Endothelial cell of umbilical vein (primary cell): ENCODE measurements at regions not wholly inside any gene's neighbourhood (a gene's known extent, or its start where the extent isn't known, plus 50 kb on each side); places are given as distances from the start of the nearest gene placed in this dataset.

Experiments
- BruUV-seq: library from RNA; stranded (reverse); fragments of 400-500 nt; replicated peaks from 2 replicates; lab custom pipeline; 2021; lab: Mats Ljungman, UMichigan
- CTCF ChIA-PET: fragments of 300-600, 350-600 bp; sonication (Branson Sonifier 250); formaldehyde crosslinking; loops from one replicate; lab custom pipeline; 2021; ENCODE audit warnings: antibody characterized with exemption, inconsistent platforms; lab: Charles Lee
- POLR2A ChIA-PET: fragments of 300-600, 350-600 bp; sonication (Branson Sonifier 250); formaldehyde crosslinking; loops from one replicate; lab custom pipeline; 2021; ENCODE audit warnings: antibody characterized with exemption, inconsistent platforms; lab: Charles Lee
- DNase-seq: peaks from one replicate; pipeline ENCODE4 v3.0.0-alpha.2; 2011; ENCODE audit warnings: low read depth, low spot score
- FAIRE-seq: peaks from 2 replicates; lab custom pipeline; 2011; peaks lifted over from hg19 to GRCh38; lab: Jason Lieb, UNC
- H2AFZ ChIP-seq: 2 replicates; pipeline ENCODE4 v1.6.0; 2012; ENCODE audit warnings: low read depth, low read length, control low read depth, inconsistent platforms
- H3K27ac ChIP-seq: 2 replicates; pipeline ENCODE4 v1.5.1; 2011; ENCODE audit warnings: low read depth, mild to moderate bottlenecking, control low read depth, low read length, moderate library complexity; ENCODE audit not compliant: insufficient read depth
- H3K27me3 ChIP-seq, 2 experiments: 2 replicates each; pipeline versions ENCODE4 v1.6.0 to v1.6.1; 2011; ENCODE audit warnings: low read length in 2 of 2, mixed read lengths in 1 of 2; ENCODE audit not compliant: control insufficient read depth in 2 of 2, insufficient read depth in 2 of 2
- H3K36me3 ChIP-seq, 2 experiments: 2 replicates in 1 of 2; 3 replicates in 1 of 2; pipeline ENCODE4 v1.5.1; 2011; ENCODE audit warnings: low read length in 2 of 2, mild to moderate bottlenecking in 1 of 2, moderate library complexity in 1 of 2; ENCODE audit not compliant: control insufficient read depth in 2 of 2, insufficient read depth in 2 of 2; ENCODE audit errors: extremely low read depth in 1 of 2
- H3K4me1 ChIP-seq: 3 replicates; pipeline ENCODE4 v1.5.1; 2011; ENCODE audit warnings: mild to moderate bottlenecking, low read length; ENCODE audit not compliant: control insufficient read depth, insufficient read depth; ENCODE audit errors: extremely low read depth
- H3K4me2 ChIP-seq: 2 replicates; pipeline ENCODE4 v1.6.1; 2011; ENCODE audit warnings: low read length, control low read depth, mixed read lengths; ENCODE audit not compliant: insufficient read depth
- H3K4me3 ChIP-seq, 3 experiments: fragments of 200-600 bp in 1 of 3; sonication (generic), shearing (Covaris generic) in 1 of 3; replicated peaks in 1 of 3; 2 replicates each; pipeline ENCODE4 v1.5.1; 2011 to 2016; ENCODE audit warnings: control low read depth in 3 of 3, low read length in 3 of 3, mild to moderate bottlenecking in 2 of 3, inconsistent platforms in 1 of 3, low read depth in 1 of 3, moderate library complexity in 1 of 3; ENCODE audit not compliant: insufficient read depth in 1 of 3
- H3K79me2 ChIP-seq: 2 replicates; pipeline ENCODE4 v1.6.0; 2012; ENCODE audit warnings: low read length, inconsistent platforms; ENCODE audit not compliant: control insufficient read depth, insufficient read depth
- H3K9ac ChIP-seq: replicated peaks from 2 replicates; pipeline ENCODE3; 2011; ENCODE audit warnings: low read length, control low read depth; ENCODE audit not compliant: insufficient read depth; ENCODE audit errors: extremely low read depth
- H3K9me1 ChIP-seq: replicated peaks from 3 replicates; pipeline ENCODE4 v1.6.0; 2011; ENCODE audit warnings: mild to moderate bottlenecking, low read length; ENCODE audit not compliant: control insufficient read depth, insufficient read depth; ENCODE audit errors: extremely low read depth
- H3K9me3 ChIP-seq: replicated peaks from 2 replicates; pipeline ENCODE4 v1.5.1; 2012; ENCODE audit warnings: low read length, inconsistent platforms; ENCODE audit not compliant: control insufficient read depth, insufficient read depth
- H4K20me1 ChIP-seq: replicated peaks from 2 replicates; pipeline ENCODE3; 2011; ENCODE audit warnings: mild to moderate bottlenecking, low read length; ENCODE audit not compliant: control insufficient read depth, insufficient read depth; ENCODE audit errors: extremely low read depth
- EZH2 ChIP-seq: IDR thresholded peaks from 2 replicates; pipeline ENCODE4 v1.6.1; 2012; ENCODE audit warnings: borderline replicate concordance, low read depth, mild to moderate bottlenecking, moderate library complexity, low read length, inconsistent platforms; ENCODE audit not compliant: severe bottlenecking
- FOS ChIP-seq: IDR thresholded peaks from 2 replicates; pipeline ENCODE4 v1.6.1; 2011; ENCODE audit warnings: mild to moderate bottlenecking, low read length, moderate library complexity, borderline replicate concordance; ENCODE audit not compliant: insufficient read depth
- GATA2 ChIP-seq: IDR thresholded peaks from 2 replicates; pipeline ENCODE4 v1.7.0; 2011; ENCODE audit warnings: low read depth, mild to moderate bottlenecking, moderate library complexity, mixed read lengths, low read length; ENCODE audit not compliant: insufficient read length, insufficient read depth
- JUN ChIP-seq: IDR thresholded peaks from 2 replicates; pipeline ENCODE4 v1.6.1; 2011; ENCODE audit warnings: borderline replicate concordance, low read depth; ENCODE audit not compliant: insufficient read length, insufficient read depth
- MYC ChIP-seq: IDR thresholded peaks from one replicate; pipeline ENCODE4 v1.6.1; 2011; ENCODE audit warnings: mild to moderate bottlenecking, low read depth, low read length
- POLR2A ChIP-seq: IDR thresholded peaks from 2 replicates; pipeline ENCODE4 v1.6.1; 2012; ENCODE audit warnings: low read depth, mild to moderate bottlenecking, control low read depth, low read length
- POLR2AphosphoS5 ChIP-seq: IDR thresholded peaks from 2 replicates; pipeline ENCODE4 v1.6.1; 2012; ENCODE audit warnings: low read depth, mild to moderate bottlenecking, control low read depth, low read length, moderate library complexity; ENCODE audit not compliant: insufficient read depth
- dilution Hi-C: fragments of 300-500 bp; cut with MboI; formaldehyde crosslinking; loops from one replicate; pipeline ENCODE4 v1.15.0; 2019; ENCODE audit warnings: low sequenced_read_pairs; ENCODE audit not compliant: extremely low pct_ligation_motif_present
- intact Hi-C: fragments of 100-400 bp; cut with micrococcal nuclease; formaldehyde crosslinking; loops from one replicate; pipeline ENCODE4 v1.10.0; 2022
- TF ChIP-seq, protein P1 (sequence below): IDR thresholded peaks from 2 replicates; pipeline ENCODE4 v1.6.1; 2011; ENCODE audit not compliant: insufficient read depth, insufficient read length
- TF ChIP-seq, protein P2 (sequence below), 2 donors: IDR thresholded peaks; 1 replicate in 1 of 2; 2 replicates in 1 of 2; pipeline ENCODE4 v1.5.1; 2011; ENCODE audit warnings: low read length in 2 of 2, mild to moderate bottlenecking in 2 of 2, moderate library complexity in 2 of 2, control low read depth in 1 of 2, inconsistent platforms in 1 of 2, low read depth in 1 of 2; ENCODE audit not compliant: insufficient read depth in 1 of 2; ENCODE audit errors: extremely low read depth in 1 of 2

DNA sequence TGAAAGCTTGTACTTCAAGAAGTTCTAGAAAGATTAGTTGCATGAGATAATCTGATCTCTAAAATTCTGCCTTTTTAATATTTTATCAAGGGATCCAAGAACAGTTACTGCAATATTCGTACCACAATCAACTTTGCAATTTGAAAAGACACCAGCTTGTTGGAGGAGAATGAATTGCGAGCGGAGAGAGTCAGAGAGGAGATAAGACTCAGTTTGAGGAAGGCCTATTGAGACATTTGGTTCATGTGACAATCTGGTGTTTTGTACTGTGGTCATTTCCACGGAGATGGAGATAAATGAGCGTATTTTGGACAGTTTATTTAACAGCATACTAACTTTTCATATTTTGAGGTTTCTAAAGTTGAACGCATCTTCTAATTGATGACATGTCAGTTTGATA, 1276.0 kb downstream of the EFNB2 start:
- DNase-seq (no peak), FAIRE-seq (no peak)
- Histone ChIP-seq H2AFZ (no peak overlapping the region), H3K9ac (no peak overlapping the region), H3K9me3 (no peaks in the 10 kb centered on the region), H3K27ac (no peak overlapping the region), H3K9me1 (no peaks in the 10 kb centered on the region), H3K79me2 (no peaks in the 10 kb centered on the region), H3K4me1 (no peaks in the 10 kb centered on the region), H3K4me2 (no peak overlapping the region), H3K27me3 (no peaks in the 10 kb centered on the region), H3K4me3 (no peak overlapping the region), H3K36me3 (no peaks in the 10 kb centered on the region), H4K20me1 (no peaks in the 10 kb centered on the region)
- ChIA-PET CTCF (no interaction called here), POLR2A (no interaction called here)
- no peak for TF ChIP-seq EZH2
- TF ChIP-seq POLR2AphosphoS5: no peak
- no peak for TF ChIP-seq JUN
- TF ChIP-seq, protein P1, sequence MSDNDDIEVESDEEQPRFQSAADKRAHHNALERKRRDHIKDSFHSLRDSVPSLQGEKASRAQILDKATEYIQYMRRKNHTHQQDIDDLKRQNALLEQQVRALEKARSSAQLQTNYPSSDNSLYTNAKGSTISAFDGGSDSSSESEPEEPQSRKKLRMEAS: no peak
- TF ChIP-seq, protein P2, sequence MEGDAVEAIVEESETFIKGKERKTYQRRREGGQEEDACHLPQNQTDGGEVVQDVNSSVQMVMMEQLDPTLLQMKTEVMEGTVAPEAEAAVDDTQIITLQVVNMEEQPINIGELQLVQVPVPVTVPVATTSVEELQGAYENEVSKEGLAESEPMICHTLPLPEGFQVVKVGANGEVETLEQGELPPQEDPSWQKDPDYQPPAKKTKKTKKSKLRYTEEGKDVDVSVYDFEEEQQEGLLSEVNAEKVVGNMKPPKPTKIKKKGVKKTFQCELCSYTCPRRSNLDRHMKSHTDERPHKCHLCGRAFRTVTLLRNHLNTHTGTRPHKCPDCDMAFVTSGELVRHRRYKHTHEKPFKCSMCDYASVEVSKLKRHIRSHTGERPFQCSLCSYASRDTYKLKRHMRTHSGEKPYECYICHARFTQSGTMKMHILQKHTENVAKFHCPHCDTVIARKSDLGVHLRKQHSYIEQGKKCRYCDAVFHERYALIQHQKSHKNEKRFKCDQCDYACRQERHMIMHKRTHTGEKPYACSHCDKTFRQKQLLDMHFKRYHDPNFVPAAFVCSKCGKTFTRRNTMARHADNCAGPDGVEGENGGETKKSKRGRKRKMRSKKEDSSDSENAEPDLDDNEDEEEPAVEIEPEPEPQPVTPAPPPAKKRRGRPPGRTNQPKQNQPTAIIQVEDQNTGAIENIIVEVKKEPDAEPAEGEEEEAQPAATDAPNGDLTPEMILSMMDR (IDR thresholded peaks at IDR 0.05; ENCODE audit: extremely low read depth in 1 of 2, insufficient read depth in 1 of 2, low read depth in 1 of 2, low read length in 2 of 2): no peak
- no peak for TF ChIP-seq POLR2A
- TF ChIP-seq MYC: no peak
- TF ChIP-seq FOS: no peak
- TF ChIP-seq GATA2: no peak
- intact Hi-C loops (no loop called here), dilution Hi-C loops (no loop called here)
- no TSS peak for BruUV-seq
